GM04503 (cell line): ENCODE measurements at regions not wholly inside any gene's neighbourhood (a gene's known extent, or its start where the extent isn't known, plus 50 kb on each side); places are given as distances from the start of the nearest gene placed in this dataset.

Source experiments
- DNase-seq: peaks from one replicate; pipeline ENCODE4 v3.0.0-alpha.2; 2012; ENCODE audit warnings: low read depth

GRCh38 chr6:133837801-133838349 lies 51.0 kb upstream of the TCF21 start:
- no peak for DNase-seq
